Astrocyte (in vitro differentiated cells and primary cell): ENCODE measurements at regions not wholly inside any gene's neighbourhood (a gene's known extent, or its start where the extent isn't known, plus 50 kb on each side); places are given as distances from the start of the nearest gene placed in this dataset.

Experiments used
- CTCF ChIP-seq: IDR thresholded peaks from 2 replicates; pipeline ENCODE4 v1.5.1; 2011; ENCODE audit warnings: low read depth, mild to moderate bottlenecking, inconsistent platforms, low read length, moderate library complexity; ENCODE audit not compliant: insufficient read depth
- EZH2 ChIP-seq: IDR thresholded peaks from 2 replicates; pipeline ENCODE4 v1.6.1; 2012; ENCODE audit warnings: mild to moderate bottlenecking, low read length, inconsistent platforms; ENCODE audit not compliant: insufficient read depth

DNA sequence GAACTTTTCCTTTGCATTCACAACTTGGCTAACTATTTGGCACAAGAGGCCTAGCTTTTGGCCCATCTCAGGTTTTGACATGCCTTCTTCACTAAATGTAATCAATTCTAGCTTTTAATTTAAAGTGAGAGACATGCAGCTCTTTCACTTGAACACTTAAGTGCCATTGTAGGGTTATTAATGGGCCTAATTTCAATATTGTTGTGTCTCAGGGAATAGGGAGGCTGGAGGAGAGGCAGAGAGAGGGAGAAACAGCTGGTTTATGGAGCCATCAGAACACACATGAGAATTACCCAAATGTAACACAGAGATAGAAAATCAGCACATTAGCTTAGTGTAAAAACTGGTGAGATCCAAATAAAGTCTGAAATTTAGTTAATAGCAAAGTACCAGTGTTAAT, 157.4 kb downstream of the RPAP3 start:
- TF ChIP-seq EZH2 (no peak), CTCF (no peak)
